Keratinocyte (primary cell): ENCODE measurements at regions not wholly inside any gene's neighbourhood (a gene's known extent, or its start where the extent isn't known, plus 50 kb on each side); places are given as distances from the start of the nearest gene placed in this dataset.

ENCODE experiments used
- DNase-seq: peaks from one replicate; pipeline ENCODE4 v3.0.0-alpha.2; 2011; ENCODE audit warnings: low read depth, missing footprints, low spot score
- FAIRE-seq: peaks from 2 replicates; lab custom pipeline; 2011; peaks lifted over from hg19 to GRCh38; lab: Jason Lieb, UNC
- H2AFZ ChIP-seq: 2 replicates; pipeline ENCODE4 v1.6.0; 2012; ENCODE audit warnings: low read length, control low read depth, inconsistent platforms; ENCODE audit not compliant: control insufficient read depth
- H3K27ac ChIP-seq: 2 replicates; pipeline ENCODE4 v1.5.1; 2011; ENCODE audit warnings: low read length; ENCODE audit not compliant: control insufficient read depth, insufficient read depth
- H3K27me3 ChIP-seq: 3 replicates; pipeline ENCODE4 v1.6.0; 2011; ENCODE audit warnings: low read length; ENCODE audit not compliant: control insufficient read depth, insufficient read depth; ENCODE audit errors: extremely low read depth
- H3K36me3 ChIP-seq, 2 experiments: 2 replicates in 1 of 2; 3 replicates in 1 of 2; pipeline ENCODE4 v1.5.1; 2011; ENCODE audit warnings: low read length in 2 of 2, mild to moderate bottlenecking in 1 of 2; ENCODE audit not compliant: control insufficient read depth in 2 of 2, insufficient read depth in 2 of 2; ENCODE audit errors: extremely low read depth in 1 of 2
- H3K4me1 ChIP-seq: 3 replicates; pipeline ENCODE4 v1.5.1; 2011; ENCODE audit warnings: low read length; ENCODE audit not compliant: control insufficient read depth, insufficient read depth; ENCODE audit errors: extremely low read depth
- H3K4me2 ChIP-seq: 3 replicates; pipeline ENCODE4 v1.6.0; 2011; ENCODE audit warnings: low read depth, low read length; ENCODE audit not compliant: control insufficient read depth, insufficient read depth; ENCODE audit errors: extremely low read depth
- H3K4me3 ChIP-seq, 3 experiments: fragments of 200-600 bp in 1 of 3; sonication (generic) in 1 of 3; 2 replicates in 2 of 3; 3 replicates in 1 of 3; pipeline ENCODE4 v1.5.1; 2011 to 2016; ENCODE audit warnings: low read length in 3 of 3, mild to moderate bottlenecking in 3 of 3, control low read depth in 2 of 3, inconsistent platforms in 1 of 3, low read depth in 1 of 3, mixed read lengths in 1 of 3, mixed run types in 1 of 3, moderate library complexity in 1 of 3; ENCODE audit not compliant: control insufficient read depth in 2 of 3, insufficient read depth in 2 of 3; ENCODE audit errors: extremely low read depth in 1 of 3
- H3K79me2 ChIP-seq: 2 replicates; pipeline ENCODE4 v1.6.0; 2012; ENCODE audit warnings: low read length; ENCODE audit not compliant: control insufficient read depth, insufficient read depth
- H3K9ac ChIP-seq: 3 replicates; pipeline ENCODE4 v1.6.0; 2011; ENCODE audit warnings: low read length; ENCODE audit not compliant: control insufficient read depth, insufficient read depth; ENCODE audit errors: extremely low read depth
- H3K9me1 ChIP-seq: 3 replicates; pipeline ENCODE4 v1.6.0; 2011; ENCODE audit warnings: low read length; ENCODE audit not compliant: control insufficient read depth, insufficient read depth; ENCODE audit errors: extremely low read depth
- H3K9me3 ChIP-seq: 2 replicates; pipeline ENCODE4 v1.5.1; 2012; ENCODE audit warnings: low read depth, low read length; ENCODE audit not compliant: control insufficient read depth
- H4K20me1 ChIP-seq: 3 replicates; pipeline ENCODE4 v1.6.0; 2011; ENCODE audit warnings: low read length; ENCODE audit not compliant: control insufficient read depth, insufficient read depth; ENCODE audit errors: extremely low read depth
- EZH2 ChIP-seq: IDR thresholded peaks from one replicate; pipeline ENCODE4 v1.6.1; 2012; ENCODE audit warnings: inconsistent platforms, mild to moderate bottlenecking, low read length, moderate library complexity
- dilution Hi-C: fragments of 300-500 bp; cut with MboI; formaldehyde crosslinking; loops from one replicate; pipeline ENCODE4 v1.7.0; 2020; ENCODE audit warnings: low sequenced_read_pairs; ENCODE audit not compliant: extremely low pct_ligation_motif_present
- TF ChIP-seq, protein P1 (sequence below), 3 experiments: IDR thresholded peaks in 1 of 3; conservative IDR thresholded peaks in 1 of 3; optimal IDR thresholded peaks in 1 of 3; 2 replicates in 2 of 3; 3 replicates in 1 of 3; pipeline versions ENCODE3 to v1.5.1; 2011; ENCODE audit warnings: low read length in 3 of 3, mild to moderate bottlenecking in 3 of 3, moderate library complexity in 2 of 3, control low read depth in 1 of 3, inconsistent platforms in 1 of 3; ENCODE audit not compliant: insufficient read depth in 2 of 3; ENCODE audit errors: extremely low read depth in 1 of 3

DNA sequence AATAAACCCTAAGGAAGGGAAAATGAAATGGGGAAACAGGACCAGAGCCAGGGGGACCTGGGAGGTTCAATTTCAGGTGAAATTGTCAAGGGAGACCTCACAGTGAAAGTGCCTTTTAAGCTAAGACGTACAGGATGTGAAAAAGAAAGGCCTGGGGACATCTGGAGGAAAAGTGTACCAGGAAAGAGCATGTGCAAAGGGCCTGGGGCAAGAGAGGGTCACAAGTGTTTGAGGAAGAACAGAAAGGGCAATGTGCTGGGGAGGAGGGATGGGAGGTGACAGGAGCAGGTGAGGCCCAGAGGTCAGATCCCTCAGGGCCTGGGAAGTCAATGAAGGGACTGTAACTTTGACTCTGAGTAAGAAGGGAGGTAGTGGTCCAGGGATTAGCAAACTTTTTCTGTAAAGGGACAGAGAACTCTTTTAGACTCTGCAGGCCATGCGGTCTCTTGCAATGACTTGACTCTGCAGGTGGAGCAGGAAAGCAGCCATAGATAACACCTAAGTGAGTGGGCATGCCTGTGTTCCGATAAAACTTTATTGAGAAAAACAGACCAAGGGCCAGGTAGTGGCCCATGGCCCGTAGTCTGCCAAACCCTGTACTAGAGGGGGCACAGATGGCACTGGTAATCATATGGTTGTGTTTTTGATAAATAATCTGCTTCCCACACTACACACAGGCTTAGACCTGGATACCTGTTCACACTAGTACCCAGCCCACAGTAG lies 93.8 kb downstream of the LITAF start:
- Histone ChIP-seq H3K79me2 (no peaks in the 10 kb centered on the region), H3K4me1 (peaks cover 29% of the 10 kb centered on the region), H3K27ac (no peak overlapping the region), H3K9me1 (no peaks in the 10 kb centered on the region), H3K4me2 (no peak overlapping the region), H3K27me3 (no peaks in the 10 kb centered on the region), H3K4me3 (no peak overlapping the region), H3K9me3 (no peaks in the 10 kb centered on the region), H4K20me1 (no peaks in the 10 kb centered on the region), H3K36me3 (no peaks in the 10 kb centered on the region), H3K9ac (no peak overlapping the region), H2AFZ (no peak overlapping the region)
- dilution Hi-C loops: no loop called here
- FAIRE-seq: no peak
- no peak for DNase-seq
- TF ChIP-seq EZH2: no peak
- TF ChIP-seq, protein P1, sequence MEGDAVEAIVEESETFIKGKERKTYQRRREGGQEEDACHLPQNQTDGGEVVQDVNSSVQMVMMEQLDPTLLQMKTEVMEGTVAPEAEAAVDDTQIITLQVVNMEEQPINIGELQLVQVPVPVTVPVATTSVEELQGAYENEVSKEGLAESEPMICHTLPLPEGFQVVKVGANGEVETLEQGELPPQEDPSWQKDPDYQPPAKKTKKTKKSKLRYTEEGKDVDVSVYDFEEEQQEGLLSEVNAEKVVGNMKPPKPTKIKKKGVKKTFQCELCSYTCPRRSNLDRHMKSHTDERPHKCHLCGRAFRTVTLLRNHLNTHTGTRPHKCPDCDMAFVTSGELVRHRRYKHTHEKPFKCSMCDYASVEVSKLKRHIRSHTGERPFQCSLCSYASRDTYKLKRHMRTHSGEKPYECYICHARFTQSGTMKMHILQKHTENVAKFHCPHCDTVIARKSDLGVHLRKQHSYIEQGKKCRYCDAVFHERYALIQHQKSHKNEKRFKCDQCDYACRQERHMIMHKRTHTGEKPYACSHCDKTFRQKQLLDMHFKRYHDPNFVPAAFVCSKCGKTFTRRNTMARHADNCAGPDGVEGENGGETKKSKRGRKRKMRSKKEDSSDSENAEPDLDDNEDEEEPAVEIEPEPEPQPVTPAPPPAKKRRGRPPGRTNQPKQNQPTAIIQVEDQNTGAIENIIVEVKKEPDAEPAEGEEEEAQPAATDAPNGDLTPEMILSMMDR (optimal IDR thresholded peaks at IDR 0.05 in 1 of 3, IDR thresholded peaks at IDR 0.05 in 1 of 3, conservative IDR thresholded peaks at IDR 0.05 in 1 of 3; ENCODE audit: extremely low read depth in 1 of 3, insufficient read depth in 2 of 3, low read length in 3 of 3): no peak

DNA sequence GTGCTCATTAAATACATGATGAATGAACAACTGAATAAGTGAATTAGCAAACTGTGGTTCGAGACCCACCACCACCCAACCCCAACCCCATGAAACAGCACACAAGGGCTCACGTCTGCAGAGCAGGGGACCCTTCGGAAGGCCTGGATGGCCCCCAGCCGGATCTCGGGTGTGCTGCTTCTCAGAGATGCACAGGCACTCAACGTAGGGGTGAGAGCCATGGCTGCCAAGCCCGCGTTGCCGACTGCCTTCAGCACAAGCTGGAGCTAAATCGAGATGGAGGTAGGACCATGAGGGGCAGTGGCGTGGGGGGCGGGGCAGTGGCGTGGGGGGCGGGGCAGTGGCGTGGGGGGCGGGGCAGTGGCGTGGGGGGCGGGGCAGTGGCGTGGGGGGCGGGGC lies 93.2 kb downstream of the LITAF start:
- Histone ChIP-seq H3K4me3 (no peak overlapping the region), H3K79me2 (no peaks in the 10 kb centered on the region), H3K4me1 (peaks cover 32% of the 10 kb centered on the region), H2AFZ (no peak overlapping the region), H3K4me2 (no peak overlapping the region), H3K9ac (no peak overlapping the region), H3K9me3 (no peaks in the 10 kb centered on the region), H3K27me3 (no peaks in the 10 kb centered on the region), H3K27ac (no peak overlapping the region), H4K20me1 (no peaks in the 10 kb centered on the region), H3K9me1 (no peaks in the 10 kb centered on the region), H3K36me3 (no peaks in the 10 kb centered on the region)
- FAIRE-seq: no peak
- dilution Hi-C loops: no loop called here
- no peak for DNase-seq
- TF ChIP-seq EZH2: no peak
- TF ChIP-seq, protein P1 (optimal IDR thresholded peaks at IDR 0.05 in 1 of 3, IDR thresholded peaks at IDR 0.05 in 1 of 3, conservative IDR thresholded peaks at IDR 0.05 in 1 of 3; ENCODE audit: extremely low read depth in 1 of 3, insufficient read depth in 2 of 3, low read length in 3 of 3): no peak
